Right cardiac atrium (tissue), 5 donors: ENCODE measurements at regions not wholly inside any gene's neighbourhood (a gene's known extent, or its start where the extent isn't known, plus 50 kb on each side); places are given as distances from the start of the nearest gene placed in this dataset.

Source experiments
- ATAC-seq, 2 donors: fragments of 200-7000 bp; cut with Tn5 transposase; one replicate each; pipeline versions ENCODE4 v1.8.0 to v1.9.1; 2020; ENCODE audit warnings: moderate library complexity in 2 of 2, mild to moderate bottlenecking in 1 of 2
- DNase-seq, 3 donors: peaks; one replicate each; pipeline ENCODE4 v3.0.0-alpha.2; 2020
- H3K27ac ChIP-seq: one replicate; pipeline ENCODE4 v1.5.1; 2013; ENCODE audit warnings: mild to moderate bottlenecking, low read length, control low read depth, moderate library complexity
- H3K27me3 ChIP-seq: one replicate; pipeline ENCODE4 v1.6.1; 2013; ENCODE audit not compliant: control insufficient read depth, insufficient read depth
- H3K4me1 ChIP-seq: one replicate; pipeline ENCODE4 v1.6.1; 2013; ENCODE audit warnings: low read length; ENCODE audit not compliant: control insufficient read depth, insufficient read depth
- H3K4me3 ChIP-seq: one replicate; pipeline ENCODE4 v1.5.1; 2013; ENCODE audit warnings: low read length, control low read depth
- H3K9me3 ChIP-seq: one replicate; pipeline ENCODE4 v1.6.1; 2013; ENCODE audit warnings: low read length; ENCODE audit not compliant: control insufficient read depth
- WGBS: extraction: QIAGEN DNeasy Blood & Tissue Kit; methylation state at CpG from one replicate; pipeline ENCODE4 v1.1.7; 2013; 5-methylcytosine and 5-hydroxymethylcytosine counted together
- intact Hi-C, 4 donors: fragments of 100-400 bp; cut with DNase I; formaldehyde crosslinking; loops; one replicate each; pipeline versions ENCODE4 v1.11.0 to v1.14.0; 2022 to 2023
- donor health status: healthy with polysubstance abuse.
- donor health status: DM: no; HTN: yes; CAD: no.
- donor health status: DM: no; HTN: no; CAD: no.
- donor health status: DM: no; HTN: yes; CAD: no; lungs with severe emphysema.
- donor health status: DM: yes; HTN: yes; CAD: no.

GRCh38 chr5:62942384-62942783 is 363.8 kb downstream of the LRRC70 start:
- no peak for ATAC-seq
- Histone ChIP-seq H3K27ac (no peak overlapping the region), H3K27me3 (no peaks in the 10 kb centered on the region), H3K4me1 (peaks cover 4% of the 10 kb centered on the region), H3K4me3 (no peak overlapping the region), H3K9me3 (no peaks in the 10 kb centered on the region)
- 54% methylated on average over 4 of the region's 4 CpGs for WGBS
- intact Hi-C loops, result no loop called here
- DNase-seq, result no peak

DNA sequence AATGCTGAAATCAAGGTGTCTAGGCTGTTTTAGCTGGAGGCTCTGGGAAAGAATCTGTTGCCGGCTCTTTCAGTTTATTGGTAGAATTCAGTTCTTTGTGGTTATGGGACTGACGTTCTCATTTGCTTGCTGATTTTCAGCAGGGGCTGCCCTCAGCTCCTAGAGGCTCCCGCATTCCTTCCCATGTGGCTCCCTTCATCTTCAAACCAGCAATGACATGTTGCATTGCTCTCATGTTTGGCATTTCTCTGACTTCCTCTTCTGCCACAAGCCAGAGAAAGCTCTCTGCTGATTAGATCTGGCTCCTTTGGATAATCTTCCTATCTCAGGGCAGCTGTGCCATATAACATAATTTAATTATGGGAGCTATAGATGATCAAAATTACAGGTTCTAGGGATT is 360.3 kb downstream of the LRRC70 start:
- 74% methylated on average over 3 of the region's 3 CpGs for WGBS
- H3K27ac ChIP-seq, result no peak overlapping the region
- H3K4me3 ChIP-seq, result no peak overlapping the region

GRCh38 chr5:62937661-62938558 is 359.3 kb downstream of the LRRC70 start:
- DNase-seq (no peak), ATAC-seq (peak; percentile 82 to 91)
- no peaks in the 10 kb centered on the region for H3K27me3 ChIP-seq
- H3K9me3 ChIP-seq, result no peaks in the 10 kb centered on the region
- no peak overlapping the region for H3K4me3 ChIP-seq
- H3K27ac ChIP-seq, result no peak overlapping the region
- intact Hi-C loops, result no loop called here
- peaks cover 4% of the 10 kb centered on the region for H3K4me1 ChIP-seq
- WGBS, result 26% methylated on average over 3 of the region's 3 CpGs

More for the DNA sequence above, 360.3 kb downstream of the LRRC70 start:
- DNase-seq (no peak), ATAC-seq (no peak)
- Histone ChIP-seq H3K9me3 (no peaks in the 10 kb centered on the region), H3K4me1 (peaks cover 4% of the 10 kb centered on the region), H3K27me3 (no peaks in the 10 kb centered on the region)
- intact Hi-C loops, result no loop called here

DNA sequence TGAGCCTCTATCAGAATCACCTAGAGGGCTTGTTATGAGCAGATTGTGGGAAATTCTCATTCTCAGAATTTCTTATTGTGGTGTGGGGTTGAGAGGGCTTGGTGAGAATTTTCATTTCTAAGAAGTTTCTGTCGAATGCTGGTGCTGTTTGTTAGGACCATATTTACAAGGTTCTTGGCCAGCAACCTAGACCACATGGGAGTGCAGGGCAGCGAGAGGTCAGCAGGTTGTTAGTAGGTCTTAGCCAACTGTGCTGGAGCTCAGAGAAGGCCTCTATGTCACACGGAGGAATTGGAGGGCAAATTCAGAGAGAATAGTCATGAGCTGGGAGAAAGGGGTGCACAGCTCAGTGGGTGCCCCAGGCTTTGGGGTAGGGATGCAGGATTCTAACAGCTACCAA is 357.0 kb downstream of the LRRC70 start:
- Histone ChIP-seq H3K4me3 (no peak overlapping the region), H3K27ac (no peak overlapping the region), H3K27me3 (no peaks in the 10 kb centered on the region), H3K4me1 (peaks cover 4% of the 10 kb centered on the region), H3K9me3 (no peaks in the 10 kb centered on the region)
- no peak for DNase-seq
- 58% methylated on average over 3 of the region's 3 CpGs for WGBS
- intact Hi-C loops, result no loop called here
- ATAC-seq, result no peak

DNA sequence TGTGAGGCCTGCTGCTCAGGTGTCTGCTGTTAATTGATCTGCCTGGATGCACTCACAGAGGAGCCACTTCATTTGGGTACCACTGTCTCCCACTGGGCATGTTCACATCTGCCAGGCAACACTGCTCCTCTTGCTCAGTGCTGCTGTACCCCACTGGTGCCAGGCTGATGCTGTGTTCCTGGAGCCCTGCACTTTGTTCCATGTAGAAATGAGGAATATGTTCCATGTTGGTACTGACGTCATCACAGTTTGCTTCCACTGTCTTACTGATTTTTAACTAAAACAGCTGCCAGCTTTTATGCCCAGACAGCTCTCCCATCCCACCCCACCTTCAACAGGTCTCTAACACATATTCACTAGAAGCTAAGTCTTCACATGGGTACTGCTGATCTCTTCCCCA is 355.7 kb downstream of the LRRC70 start:
- no peak overlapping the region for H3K4me3 ChIP-seq
- H3K9me3 ChIP-seq, result no peaks in the 10 kb centered on the region
- DNase-seq (no peak), ATAC-seq (no peak)
- no peaks in the 10 kb centered on the region for H3K27me3 ChIP-seq
- 78% methylated on average over 1 of the region's 1 CpG for WGBS
- H3K27ac ChIP-seq, result no peak overlapping the region
- peaks cover 4% of the 10 kb centered on the region for H3K4me1 ChIP-seq
- intact Hi-C loops, result no loop called here

DNA sequence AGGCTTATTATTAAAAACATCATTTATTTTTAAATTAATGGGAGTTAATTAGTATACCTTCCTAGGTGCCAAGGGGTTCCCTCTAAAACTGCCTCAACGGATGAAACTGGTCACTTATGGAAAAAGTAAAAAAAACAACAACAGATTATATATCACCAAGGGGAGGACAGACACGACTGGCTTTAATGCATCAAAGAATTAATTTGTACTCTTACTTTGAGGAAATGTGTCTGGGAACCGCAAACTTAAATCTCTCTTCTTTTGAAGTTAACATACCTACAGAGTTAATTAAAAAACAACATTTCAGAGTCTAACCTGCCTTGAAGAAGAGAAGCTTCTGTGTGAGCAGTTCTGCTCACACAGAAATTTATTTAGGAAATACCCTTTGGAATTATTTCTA is 354.6 kb downstream of the LRRC70 start:
- no peak for DNase-seq
- peaks cover 3% of the 10 kb centered on the region for H3K4me1 ChIP-seq
- no peak overlapping the region for H3K4me3 ChIP-seq
- ATAC-seq, result no peak
- 58% methylated on average over 3 of the region's 3 CpGs for WGBS
- H3K9me3 ChIP-seq, result no peaks in the 10 kb centered on the region
- no peaks in the 10 kb centered on the region for H3K27me3 ChIP-seq
- no peak overlapping the region for H3K27ac ChIP-seq
- intact Hi-C loops, result no loop called here

DNA sequence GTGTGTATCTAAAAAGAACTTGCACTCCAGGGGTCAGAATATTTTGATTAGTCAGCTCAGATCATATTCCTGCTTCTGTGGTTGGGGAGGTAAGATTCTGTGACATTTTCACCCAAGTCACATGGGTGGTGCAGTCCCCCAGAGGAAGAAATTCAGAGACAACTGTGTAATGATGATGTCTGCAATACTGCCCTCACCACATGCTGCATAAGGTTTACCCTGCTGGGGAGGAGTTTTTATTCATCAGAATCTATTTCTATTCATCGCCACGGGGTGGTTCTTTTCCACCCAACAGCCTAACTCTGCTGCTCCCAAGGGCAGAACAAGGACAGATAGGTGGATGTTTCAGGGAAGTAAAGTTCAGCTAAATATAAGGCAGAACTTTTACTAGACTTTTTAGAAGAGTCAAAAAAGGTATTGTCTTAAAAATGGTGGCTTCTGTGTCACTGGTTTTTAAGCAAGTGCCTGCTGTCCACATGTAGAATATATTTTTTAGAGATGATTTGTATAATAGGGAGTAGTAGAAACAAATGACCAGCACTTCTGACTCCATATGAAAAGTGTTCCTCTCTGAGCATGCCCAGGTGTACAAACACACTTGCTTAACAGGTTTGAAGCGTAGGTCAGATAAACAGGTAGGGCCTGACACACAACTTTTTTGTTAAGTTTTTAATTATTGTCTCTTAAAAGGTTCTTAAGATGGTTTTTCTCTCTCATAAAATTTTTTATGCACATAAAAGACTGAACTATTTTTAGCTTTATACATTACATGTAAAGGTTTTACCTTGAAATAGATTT is 352.7 kb downstream of the LRRC70 start:
- H3K27me3 ChIP-seq, result no peaks in the 10 kb centered on the region
- no peak overlapping the region for H3K27ac ChIP-seq
- no peak overlapping the region for H3K4me3 ChIP-seq
- DNase-seq, result no peak
- no peaks in the 10 kb centered on the region for H3K4me1 ChIP-seq
- 65% methylated on average over 3 of the region's 3 CpGs for WGBS
- no peaks in the 10 kb centered on the region for H3K9me3 ChIP-seq
- intact Hi-C loops, result no loop called here
- ATAC-seq, result peak in 1 of 2 donors; percentile 29

DNA sequence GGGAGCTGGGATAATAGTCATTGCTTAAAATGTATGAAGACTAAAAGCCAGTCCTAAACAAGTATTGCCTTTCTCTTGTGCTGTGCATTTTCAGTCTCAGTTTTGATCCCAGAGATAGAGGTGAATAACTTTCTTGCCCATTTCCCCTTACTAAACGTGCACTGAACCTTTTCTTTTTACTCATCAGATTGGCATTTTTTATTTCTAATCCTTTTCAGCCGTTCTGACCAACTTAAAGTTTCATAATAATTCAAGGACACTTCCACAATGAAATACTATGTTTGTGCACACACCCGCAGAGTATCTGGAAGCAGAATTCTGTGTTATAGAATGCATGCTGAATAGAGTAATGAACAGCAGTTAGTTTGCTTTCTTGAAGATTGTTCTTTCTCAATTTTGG is 343.6 kb downstream of the LRRC70 start:
- DNase-seq, result no peak
- H3K4me1 ChIP-seq, result no peaks in the 10 kb centered on the region
- intact Hi-C loops, result no loop called here
- ATAC-seq, result no peak
- no peak overlapping the region for H3K27ac ChIP-seq
- no peaks in the 10 kb centered on the region for H3K9me3 ChIP-seq
- WGBS, result 68% methylated on average over 3 of the region's 3 CpGs
- H3K27me3 ChIP-seq, result no peaks in the 10 kb centered on the region
- H3K4me3 ChIP-seq, result no peak overlapping the region

DNA sequence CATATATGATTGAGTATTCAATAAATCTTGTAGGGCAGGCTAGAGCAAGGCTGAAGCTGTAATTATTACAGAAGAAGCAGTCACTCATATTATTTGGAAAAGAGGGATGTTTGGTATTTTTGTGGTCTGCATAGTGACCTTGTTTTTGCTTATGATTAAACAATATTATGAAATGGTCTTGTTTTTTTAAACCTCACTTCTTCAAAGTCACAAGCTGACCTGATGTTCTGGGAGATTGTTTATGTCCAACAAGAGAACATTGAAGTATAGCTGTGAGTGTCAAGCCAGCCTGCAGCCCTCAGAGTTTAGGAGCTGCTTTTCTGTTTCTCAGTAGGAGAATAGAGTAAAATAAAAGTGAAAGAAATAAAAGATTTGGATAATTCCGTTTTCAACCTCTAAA is 342.2 kb downstream of the LRRC70 start:
- H3K27ac ChIP-seq, result no peak overlapping the region
- no peaks in the 10 kb centered on the region for H3K4me1 ChIP-seq
- no peaks in the 10 kb centered on the region for H3K9me3 ChIP-seq
- DNase-seq (no peak), ATAC-seq (no peak)
- H3K27me3 ChIP-seq, result no peaks in the 10 kb centered on the region
- H3K4me3 ChIP-seq, result no peak overlapping the region
- 56% methylated on average over 1 of the region's 1 CpG for WGBS
- intact Hi-C loops, result no loop called here

DNA sequence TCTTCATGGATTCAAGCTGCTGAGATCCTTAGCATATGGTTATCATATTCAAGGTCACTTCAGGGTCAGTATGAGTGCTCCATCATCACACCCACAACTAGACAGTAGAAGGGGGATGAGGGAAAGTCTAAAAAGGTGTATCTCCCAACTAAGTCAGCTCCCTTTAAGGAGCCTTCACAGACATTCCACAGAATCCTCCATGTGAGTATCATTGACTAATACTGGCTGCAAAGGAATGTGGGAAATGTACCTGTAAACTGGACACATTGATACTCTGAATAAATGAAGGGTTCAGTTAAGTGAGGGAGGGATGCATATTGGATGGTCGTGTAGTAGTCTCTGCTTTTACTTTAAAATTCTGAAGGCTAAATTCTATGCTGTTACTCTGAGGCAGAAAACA is 330.7 kb downstream of the LRRC70 start:
- WGBS, result 73% methylated on average over 1 of the region's 1 CpG
- intact Hi-C loops, result no loop called here
- ATAC-seq, result no peak

DNA sequence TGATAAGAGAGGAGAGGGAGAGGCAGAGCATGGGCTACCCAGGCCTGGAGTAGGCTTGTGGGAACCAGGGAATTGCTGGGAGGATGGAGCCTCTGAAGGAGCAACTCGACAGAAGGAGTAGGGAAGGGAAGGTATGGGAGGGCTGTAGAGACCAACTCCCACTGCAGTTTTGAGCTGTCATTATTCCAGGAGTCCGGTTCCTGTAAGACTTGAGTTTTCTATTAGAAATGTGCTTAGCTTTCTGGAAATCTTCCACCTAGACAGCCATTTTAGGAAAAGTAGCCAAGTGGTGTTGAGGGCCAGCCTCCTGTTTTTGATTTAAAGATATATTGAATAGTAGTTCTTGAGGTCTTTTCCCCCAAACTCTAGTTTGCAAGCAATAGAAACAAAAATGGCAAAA is 323.5 kb downstream of the LRRC70 start:
- Histone ChIP-seq H3K27me3 (no peaks in the 10 kb centered on the region), H3K4me1 (no peaks in the 10 kb centered on the region), H3K4me3 (no peak overlapping the region), H3K9me3 (no peaks in the 10 kb centered on the region), H3K27ac (no peak overlapping the region)
- whole genome bisulfite sequencing, result 67% methylated on average over 2 of the region's 2 CpGs
- ATAC-seq (no peak), DNase-seq (no peak)
- intact Hi-C loops, result no loop called here

More for the DNA sequence above, 330.7 kb downstream of the LRRC70 start:
- Histone ChIP-seq H3K4me1 (no peaks in the 10 kb centered on the region), H3K27ac (no peak overlapping the region), H3K4me3 (no peak overlapping the region), H3K9me3 (no peaks in the 10 kb centered on the region), H3K27me3 (no peaks in the 10 kb centered on the region)
- no peak for DNase-seq
